ENCODE measurements at regions not wholly inside any gene's neighbourhood (a gene's known extent, or its start where the extent isn't known, plus 50 kb on each side); places are given as distances from the start of the nearest gene placed in this dataset.

DNA sequence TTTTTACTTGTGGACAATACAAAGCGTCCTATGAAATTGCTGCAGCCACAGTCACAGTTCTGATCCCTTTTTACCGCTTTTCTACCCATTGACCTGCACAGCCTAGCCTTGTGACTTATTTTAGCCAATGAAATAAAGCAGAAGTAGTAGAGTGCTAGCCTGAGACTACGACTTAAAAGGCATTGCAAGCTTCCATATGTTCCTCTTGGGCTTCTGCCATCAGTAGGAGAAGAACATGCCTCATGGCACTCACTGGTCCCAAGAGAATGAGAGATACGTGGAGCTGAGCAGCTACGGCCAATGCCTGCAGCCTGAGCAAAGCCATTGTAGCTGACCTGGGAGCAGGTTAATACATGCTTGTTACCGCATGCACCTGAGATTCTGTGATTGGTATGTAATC is 416.6 kb upstream of the CLINT1 start:
- H3K9me3 Mint-ChIP-seq: no peaks in the 10 kb centered on the region
- no peak overlapping the region for H3K27ac Mint-ChIP-seq
- POLR2A ChIA-PET: no interaction called here
- CTCF ChIA-PET: no interaction called here
- no peaks in the 10 kb centered on the region for H3K36me3 Mint-ChIP-seq
- TF ChIP-seq, protein P1, sequence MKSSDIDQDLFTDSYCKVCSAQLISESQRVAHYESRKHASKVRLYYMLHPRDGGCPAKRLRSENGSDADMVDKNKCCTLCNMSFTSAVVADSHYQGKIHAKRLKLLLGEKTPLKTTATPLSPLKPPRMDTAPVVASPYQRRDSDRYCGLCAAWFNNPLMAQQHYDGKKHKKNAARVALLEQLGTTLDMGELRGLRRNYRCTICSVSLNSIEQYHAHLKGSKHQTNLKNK (CRISPR knock-in tag; IDR thresholded peaks at IDR 0.05): no peak
- TF ChIP-seq ZBTB21 (CRISPR knock-in tag; IDR thresholded peaks at IDR 0.05; ENCODE audit: borderline replicate concordance) (no peak), ATF1 (CRISPR knock-in tag; IDR thresholded peaks at IDR 0.05) (no peak), RORB (CRISPR knock-in tag; IDR thresholded peaks at IDR 0.05) (no peak), ZNF138 (CRISPR knock-in tag; conservative IDR thresholded peaks at IDR 0.05) (no peak), ZNF263 (CRISPR knock-in tag; IDR thresholded peaks at IDR 0.05; ENCODE audit: low read depth) (no peak), CREB1 (CRISPR knock-in tag; IDR thresholded peaks at IDR 0.05) (no peak), IRF2 (CRISPR knock-in tag; IDR thresholded peaks at IDR 0.05; ENCODE audit: borderline replicate concordance, low read depth) (no peak), ETV6 (CRISPR knock-in tag; IDR thresholded peaks at IDR 0.05) (no peak), CREM (CRISPR knock-in tag; IDR thresholded peaks at IDR 0.05) (no peak), RELA (CRISPR knock-in tag; IDR thresholded peaks at IDR 0.05; ENCODE audit: borderline replicate concordance) (no peak), NFYB (CRISPR knock-in tag; conservative IDR thresholded peaks at IDR 0.05; ENCODE audit: low read depth) (no peak)
- TF ChIP-seq, protein P2, sequence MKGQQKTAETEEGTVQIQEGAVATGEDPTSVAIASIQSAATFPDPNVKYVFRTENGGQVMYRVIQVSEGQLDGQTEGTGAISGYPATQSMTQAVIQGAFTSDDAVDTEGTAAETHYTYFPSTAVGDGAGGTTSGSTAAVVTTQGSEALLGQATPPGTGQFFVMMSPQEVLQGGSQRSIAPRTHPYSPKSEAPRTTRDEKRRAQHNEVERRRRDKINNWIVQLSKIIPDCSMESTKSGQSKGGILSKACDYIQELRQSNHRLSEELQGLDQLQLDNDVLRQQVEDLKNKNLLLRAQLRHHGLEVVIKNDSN (CRISPR knock-in tag; IDR thresholded peaks at IDR 0.05): no peak
- TF ChIP-seq, protein P3, sequence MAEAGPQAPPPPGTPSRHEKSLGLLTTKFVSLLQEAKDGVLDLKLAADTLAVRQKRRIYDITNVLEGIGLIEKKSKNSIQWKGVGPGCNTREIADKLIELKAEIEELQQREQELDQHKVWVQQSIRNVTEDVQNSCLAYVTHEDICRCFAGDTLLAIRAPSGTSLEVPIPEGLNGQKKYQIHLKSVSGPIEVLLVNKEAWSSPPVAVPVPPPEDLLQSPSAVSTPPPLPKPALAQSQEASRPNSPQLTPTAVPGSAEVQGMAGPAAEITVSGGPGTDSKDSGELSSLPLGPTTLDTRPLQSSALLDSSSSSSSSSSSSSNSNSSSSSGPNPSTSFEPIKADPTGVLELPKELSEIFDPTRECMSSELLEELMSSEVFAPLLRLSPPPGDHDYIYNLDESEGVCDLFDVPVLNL (CRISPR knock-in tag; IDR thresholded peaks at IDR 0.05; ENCODE audit: borderline replicate concordance, low read depth): no peak
- TF ChIP-seq, protein P4, sequence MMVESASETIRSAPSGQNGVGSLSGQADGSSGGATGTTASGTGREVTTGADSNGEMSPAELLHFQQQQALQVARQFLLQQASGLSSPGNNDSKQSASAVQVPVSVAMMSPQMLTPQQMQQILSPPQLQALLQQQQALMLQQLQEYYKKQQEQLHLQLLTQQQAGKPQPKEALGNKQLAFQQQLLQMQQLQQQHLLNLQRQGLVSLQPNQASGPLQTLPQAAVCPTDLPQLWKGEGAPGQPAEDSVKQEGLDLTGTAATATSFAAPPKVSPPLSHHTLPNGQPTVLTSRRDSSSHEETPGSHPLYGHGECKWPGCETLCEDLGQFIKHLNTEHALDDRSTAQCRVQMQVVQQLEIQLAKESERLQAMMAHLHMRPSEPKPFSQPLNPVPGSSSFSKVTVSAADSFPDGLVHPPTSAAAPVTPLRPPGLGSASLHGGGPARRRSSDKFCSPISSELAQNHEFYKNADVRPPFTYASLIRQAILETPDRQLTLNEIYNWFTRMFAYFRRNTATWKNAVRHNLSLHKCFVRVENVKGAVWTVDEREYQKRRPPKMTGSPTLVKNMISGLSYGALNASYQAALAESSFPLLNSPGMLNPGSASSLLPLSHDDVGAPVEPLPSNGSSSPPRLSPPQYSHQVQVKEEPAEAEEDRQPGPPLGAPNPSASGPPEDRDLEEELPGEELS (CRISPR knock-in tag; IDR thresholded peaks at IDR 0.05): no peak
- TF ChIP-seq, protein P5, sequence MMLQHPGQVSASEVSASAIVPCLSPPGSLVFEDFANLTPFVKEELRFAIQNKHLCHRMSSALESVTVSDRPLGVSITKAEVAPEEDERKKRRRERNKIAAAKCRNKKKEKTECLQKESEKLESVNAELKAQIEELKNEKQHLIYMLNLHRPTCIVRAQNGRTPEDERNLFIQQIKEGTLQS (CRISPR knock-in tag; conservative IDR thresholded peaks at IDR 0.05): no peak
- no peak overlapping the region for H3K4me3 Mint-ChIP-seq
- no peaks in the 10 kb centered on the region; the same call in 1 of the 2 replicates for H3K27me3 Mint-ChIP-seq (ENCODE audit: low read depth)
- DNase-seq (ENCODE audit: low spot score): no peak
- ATAC-seq: no peak
- peaks cover 24% of the 10 kb centered on the region for H3K4me1 Mint-ChIP-seq

DNA sequence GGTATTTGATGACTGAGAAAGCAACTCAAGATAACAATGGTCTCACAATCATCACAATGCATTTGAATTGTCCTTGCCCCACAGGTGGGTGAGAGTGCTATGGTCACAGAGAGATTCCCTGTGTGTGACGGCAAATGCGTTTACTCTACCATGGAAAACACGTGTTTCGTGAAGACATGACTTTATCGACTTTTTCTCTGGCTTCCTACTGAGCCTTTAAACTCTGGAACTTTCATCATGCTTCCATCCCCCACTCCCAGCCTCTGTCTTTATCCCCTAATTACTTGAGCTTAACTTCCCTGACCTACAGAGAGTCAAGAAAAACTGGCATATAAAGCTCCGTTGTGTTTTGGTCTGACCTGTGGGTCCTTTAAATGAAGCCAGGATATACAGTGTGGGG is 414.1 kb upstream of the CLINT1 start:
- CTCF ChIA-PET: interaction anchor here (1.5 kb wide), 1 partner anchor 18 kb away, joined by 4 read pairs; no protein-coding TSS in a partner anchor
- peak; percentile 14 for DNase-seq (ENCODE audit: low spot score)
- H3K9me3 Mint-ChIP-seq: no peaks in the 10 kb centered on the region
- H3K36me3 Mint-ChIP-seq: no peaks in the 10 kb centered on the region; the same call in 1 of the 2 replicates
- H3K27ac Mint-ChIP-seq: no peak overlapping the region
- POLR2A ChIA-PET: no interaction called here
- no peaks in the 10 kb centered on the region; the same call in 1 of the 2 replicates for H3K27me3 Mint-ChIP-seq (ENCODE audit: low read depth)
- ATAC-seq: peak; percentile 70
- TF ChIP-seq ZNF232 (CRISPR knock-in tag; IDR thresholded peaks at IDR 0.05) (no peak), TEAD1 (CRISPR knock-in tag; IDR thresholded peaks at IDR 0.05) (peak; percentile 55; the same call in 1 of the 2 replicates), EMX1 (CRISPR knock-in tag; IDR thresholded peaks at IDR 0.05) (no peak)
- TF ChIP-seq, protein P6, sequence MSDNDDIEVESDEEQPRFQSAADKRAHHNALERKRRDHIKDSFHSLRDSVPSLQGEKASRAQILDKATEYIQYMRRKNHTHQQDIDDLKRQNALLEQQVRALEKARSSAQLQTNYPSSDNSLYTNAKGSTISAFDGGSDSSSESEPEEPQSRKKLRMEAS (CRISPR knock-in tag; IDR thresholded peaks at IDR 0.05): 0 out of 2 replicates have a peak, but pooled peaks have one; percentile 35
- H3K4me1 Mint-ChIP-seq: peaks cover 24% of the 10 kb centered on the region
- peak overlapping the region; percentile 29; the same call in 1 of the 2 replicates for H3K4me3 Mint-ChIP-seq

Measured in WTC11 (cell line).